Adrenal gland (tissue), 9 donors: ENCODE measurements at regions not wholly inside any gene's neighbourhood (a gene's known extent, or its start where the extent isn't known, plus 50 kb on each side); places are given as distances from the start of the nearest gene placed in this dataset.

Source experiments
- DNase-seq, 7 donors: peaks; one replicate each; pipeline ENCODE4 v3.0.0-alpha.2; 2019 to 2020
- H3K27ac ChIP-seq, 5 donors: fragments of 200-600 bp; sonication (generic) in 4 of 5; 1 replicate in 3 of 5; 2 replicates in 2 of 5; pipeline versions ENCODE4 v1.5.1 to v1.8.0; 2016 to 2020; ENCODE audit warnings: mild to moderate bottlenecking in 1 of 5
- H3K27me3 ChIP-seq: fragments of 200-600 bp; 2 replicates; pipeline ENCODE4 v1.8.0; 2021
- H3K36me3 ChIP-seq, 2 donors: fragments of 200-600 bp; replicated peaks in 1 of 2; 1 replicate in 1 of 2; 2 replicates in 1 of 2; pipeline versions ENCODE4 v1.5.1 to v1.8.0; 2018 to 2022
- H3K4me1 ChIP-seq, 2 donors: fragments of 200-600 bp; replicated peaks in 1 of 2; 1 replicate in 1 of 2; 2 replicates in 1 of 2; pipeline versions ENCODE4 v1.5.1 to v1.8.0; 2018 to 2021
- H3K4me3 ChIP-seq, 4 donors: fragments of 200-600 bp; sonication (generic) in 3 of 4; one replicate each; pipeline ENCODE4 v1.5.1; 2016 to 2018
- H3K9me3 ChIP-seq, 3 donors: fragments of 200-600 bp; sonication (generic) in 1 of 3; replicated peaks in 1 of 3; 1 replicate in 2 of 3; 2 replicates in 1 of 3; pipeline versions ENCODE4 v1.5.1 to v1.8.0; 2016 to 2021
- CTCF ChIP-seq, 6 experiments: fragments of 450-650 bp in 4 of 6; fragments of 200-600 bp in 2 of 6; sonication (generic) in 1 of 6; IDR thresholded peaks; 1 replicate in 5 of 6; 2 replicates in 1 of 6; pipeline versions ENCODE4 v1.5.1 to v1.8.0; 2016 to 2021; ENCODE audit warnings: antibody characterized with exemption in 6 of 6, mild to moderate bottlenecking in 2 of 6, moderate library complexity in 1 of 6
- POLR2A ChIP-seq, 2 donors: fragments of 450-650 bp; IDR thresholded peaks; one replicate each; pipeline ENCODE4 v1.6.1; 2017; ENCODE audit warnings: antibody characterized with exemption in 2 of 2, mild to moderate bottlenecking in 2 of 2, moderate library complexity in 1 of 2
- WGBS, 4 donors: extraction: QIAGEN DNeasy Blood & Tissue Kit in 2 of 4; methylation state at CpG; one replicate each; pipeline versions ENCODE4 v1.1.5 to v1.1.7; 2013 to 2017; 5-methylcytosine and 5-hydroxymethylcytosine counted together
- intact Hi-C, 2 donors: fragments of 100-400 bp; cut with DNase I; formaldehyde crosslinking; loops; one replicate each; pipeline versions ENCODE4 v1.14.1 to v1.15.0; 2022 to 2023
- donor health status: healthy with polysubstance abuse.
- donor health status: Bipolar disorder and iron deficiency.
- donor health status: DM: yes; HTN: yes; CAD: no.
- donor health status: DM: no; HTN: no; CAD: no.
- donor health status: DM: no; HTN: no; CAD: no.

- TF ChIP-seq CTCF (IDR thresholded peaks at IDR 0.05) (no peak), POLR2A (IDR thresholded peaks at IDR 0.05) (no peak)
- Histone ChIP-seq H3K4me1 (no peaks in the 10 kb centered on the region), H3K27me3 (no peaks in the 10 kb centered on the region), H3K27ac (no peak overlapping the region), H3K36me3 (no peaks in the 10 kb centered on the region), H3K4me3 (no peak overlapping the region), H3K9me3 (no peaks in the 10 kb centered on the region)
- no peak for DNase-seq
- 21 to 38% (median 34%) methylated on average over 4 of the region's 4 CpGs for WGBS, 4 donors
- intact Hi-C loops: no loop called here
Measured at GRCh38 chr12:97112136-97112535, 205.1 kb downstream of the NEDD1 start.

- Histone ChIP-seq H3K27me3 (no peaks in the 10 kb centered on the region), H3K9me3 (no peaks in the 10 kb centered on the region), H3K4me3 (no peak overlapping the region), H3K36me3 (no peaks in the 10 kb centered on the region), H3K27ac (no peak overlapping the region), H3K4me1 (no peaks in the 10 kb centered on the region)
- intact Hi-C loops: no loop called here
- TF ChIP-seq POLR2A (IDR thresholded peaks at IDR 0.05) (no peak), CTCF (IDR thresholded peaks at IDR 0.05) (no peak)
- no peak for DNase-seq
- WGBS, 4 donors: 52 to 58% (median 57%) methylated on average over 8 of the region's 8 CpGs
Measured at GRCh38 chr12:97118796-97119375, 211.8 kb downstream of the NEDD1 start.

- intact Hi-C loops: no loop called here
- WGBS, 4 donors: 27 to 45% (median 36%) methylated on average over 2 of the region's 2 CpGs
- no peak for DNase-seq
- Histone ChIP-seq H3K4me1 (no peaks in the 10 kb centered on the region), H3K9me3 (no peaks in the 10 kb centered on the region), H3K36me3 (no peaks in the 10 kb centered on the region), H3K27ac (no peak overlapping the region), H3K27me3 (no peaks in the 10 kb centered on the region), H3K4me3 (no peak overlapping the region)
- TF ChIP-seq CTCF (IDR thresholded peaks at IDR 0.05) (no peak), POLR2A (IDR thresholded peaks at IDR 0.05) (no peak)
Measured at GRCh38 chr12:97127061-97127460, 220.0 kb downstream of the NEDD1 start.

- DNase-seq: no peak
- Histone ChIP-seq H3K4me1 (no peaks in the 10 kb centered on the region), H3K9me3 (no peaks in the 10 kb centered on the region), H3K4me3 (no peak overlapping the region), H3K27ac (no peak overlapping the region), H3K27me3 (no peaks in the 10 kb centered on the region), H3K36me3 (no peaks in the 10 kb centered on the region)
- no peak for TF ChIP-seq POLR2A (IDR thresholded peaks at IDR 0.05)
- TF ChIP-seq CTCF (IDR thresholded peaks at IDR 0.05): no peak
- WGBS, 4 donors: 44 to 57% (median 49%) methylated on average over 4 of the region's 4 CpGs
- intact Hi-C loops: no loop called here
Measured at GRCh38 chr12:97131220-97131981, 224.3 kb downstream of the NEDD1 start.
